GM18861 (cell line): ENCODE measurements at regions not wholly inside any gene's neighbourhood (a gene's known extent, or its start where the extent isn't known, plus 50 kb on each side); places are given as distances from the start of the nearest gene placed in this dataset.

Source experiments
- ATAC-seq: cut with Tn5 transposase; IDR thresholded peaks from one replicate; pipeline ENCODE4 v1.9.1; 2021; ENCODE audit not compliant: unreplicated experiment

- no peak for ATAC-seq
Observed at GRCh38 chr14:42710071-42710470, 1103.4 kb downstream of the LRFN5 start.

GRCh38 chr14:42703501-42703900 is 1096.8 kb downstream of the LRFN5 start:
- ATAC-seq, result no peak

- no peak for ATAC-seq
Observed at GRCh38 chr14:42687421-42687820, 1080.7 kb downstream of the LRFN5 start.

- no peak for ATAC-seq
Observed at GRCh38 chr14:42683707-42684106, 1077.0 kb downstream of the LRFN5 start.

GRCh38 chr14:42676636-42677035 is 1070.0 kb downstream of the LRFN5 start:
- ATAC-seq, result no peak

GRCh38 chr14:42673963-42674362 is 1067.3 kb downstream of the LRFN5 start:
- no peak for ATAC-seq

- no peak for ATAC-seq
Observed at GRCh38 chr14:42671636-42672035, 1065.0 kb downstream of the LRFN5 start.

- ATAC-seq, result no peak
Observed at GRCh38 chr14:42665083-42665482, 1058.4 kb downstream of the LRFN5 start.

- ATAC-seq, result no peak
Observed at GRCh38 chr14:42664190-42664589, 1057.5 kb downstream of the LRFN5 start.

GRCh38 chr14:42654707-42655106 is 1048.0 kb downstream of the LRFN5 start:
- no peak for ATAC-seq

- no peak for ATAC-seq
Observed at GRCh38 chr14:42642787-42643186, 1036.1 kb downstream of the LRFN5 start.

- no peak for ATAC-seq
Observed at GRCh38 chr14:42633504-42634095, 1026.9 kb downstream of the LRFN5 start.

- ATAC-seq, result no peak
Observed at GRCh38 chr14:42629553-42629952, 1022.9 kb downstream of the LRFN5 start.

GRCh38 chr14:42628602-42629001 is 1021.9 kb downstream of the LRFN5 start:
- ATAC-seq, result no peak

- no peak for ATAC-seq
Observed at GRCh38 chr14:42626986-42627385, 1020.3 kb downstream of the LRFN5 start.

- ATAC-seq, result no peak
Observed at GRCh38 chr14:42624980-42625761, 1018.5 kb downstream of the LRFN5 start.

- no peak for ATAC-seq
Observed at GRCh38 chr14:42617005-42617404, 1010.3 kb downstream of the LRFN5 start.

- no peak for ATAC-seq
Observed at GRCh38 chr14:42606839-42607238, 1000.2 kb downstream of the LRFN5 start.

- no peak for ATAC-seq
Observed at GRCh38 chr14:42602336-42602845, 995.7 kb downstream of the LRFN5 start.

GRCh38 chr14:42572032-42572431 is 965.4 kb downstream of the LRFN5 start:
- ATAC-seq, result no peak

- no peak for ATAC-seq
Observed at GRCh38 chr14:42569227-42569626, 962.6 kb downstream of the LRFN5 start.

- ATAC-seq, result no peak
Observed at GRCh38 chr14:42565556-42565955, 958.9 kb downstream of the LRFN5 start.
